H1 (cell line): ENCODE measurements at regions not wholly inside any gene's neighbourhood (a gene's known extent, or its start where the extent isn't known, plus 50 kb on each side); places are given as distances from the start of the nearest gene placed in this dataset.

Experiments
- CTCF ChIA-PET: fragments of 300-600 bp; sonication (Branson Sonifier 250); formaldehyde crosslinking; loops from one replicate; lab custom pipeline; 2021; ENCODE audit not compliant: partially characterized antibody; lab: Charles Lee
- POLR2A ChIA-PET: fragments of 300-600 bp; sonication (Branson Sonifier 250); formaldehyde crosslinking; loops from one replicate; lab custom pipeline; 2021; ENCODE audit warnings: inconsistent platforms; ENCODE audit not compliant: partially characterized antibody; lab: Charles Lee
- DNase-seq, 2 experiments: peaks; one replicate each; pipeline versions ENCODE4 v3.0.0 to v3.0.0-alpha.2; 2010 to 2022; ENCODE audit warnings: low spot score in 2 of 2, low read depth in 1 of 2, mixed read lengths in 1 of 2
- FAIRE-seq: peaks from 2 replicates; lab custom pipeline; 2011; peaks lifted over from hg19 to GRCh38; lab: Jason Lieb, UNC
- H2AFZ ChIP-seq: 2 replicates; pipeline ENCODE4 v1.8.1; 2012; ENCODE audit warnings: low read length, inconsistent platforms
- H2AK5ac ChIP-seq: 2 replicates; pipeline ENCODE4 v1.6.1; 2013; ENCODE audit warnings: low read depth, low read length
- H2BK120ac ChIP-seq: replicated peaks from 2 replicates; pipeline ENCODE3; 2013; ENCODE audit warnings: low read depth, low read length, inconsistent platforms
- H2BK12ac ChIP-seq: 2 replicates; pipeline ENCODE4 v1.6.1; 2013; ENCODE audit warnings: low read depth, low read length
- H2BK15ac ChIP-seq: 2 replicates; pipeline ENCODE4 v1.6.1; 2013; ENCODE audit warnings: low read length
- H2BK20ac ChIP-seq: 2 replicates; pipeline ENCODE4 v1.6.1; 2013; ENCODE audit warnings: low read length
- H2BK5ac ChIP-seq: 2 replicates; pipeline ENCODE4 v1.6.1; 2013; ENCODE audit warnings: low read depth, low read length
- H3K14ac ChIP-seq: 2 replicates; pipeline ENCODE4 v1.6.1; 2013; ENCODE audit warnings: inconsistent platforms; ENCODE audit not compliant: insufficient read length
- H3K18ac ChIP-seq: 2 replicates; pipeline ENCODE4 v1.6.1; 2013; ENCODE audit warnings: low read length; ENCODE audit errors: extremely low read depth
- H3K23ac ChIP-seq: 2 replicates; pipeline ENCODE4 v1.6.1; 2013; ENCODE audit warnings: inconsistent platforms; ENCODE audit not compliant: insufficient read length
- H3K23me2 ChIP-seq: 2 replicates; pipeline ENCODE4 v1.6.1; 2013; ENCODE audit warnings: low read depth, low read length
- H3K27ac ChIP-seq: 2 replicates; pipeline ENCODE4 v1.6.1; 2011; ENCODE audit warnings: low read depth, low read length, inconsistent platforms
- H3K27me3 ChIP-seq, 4 experiments: replicated peaks in 1 of 4; 1 replicate in 1 of 4; 2 replicates in 3 of 4; pipeline versions ENCODE4 v1.6.1 to v1.8.1; 2011 to 2013; ENCODE audit warnings: low read length in 3 of 4, mild to moderate bottlenecking in 3 of 4, inconsistent platforms in 2 of 4, mixed read lengths in 2 of 4, moderate library complexity in 1 of 4; ENCODE audit not compliant: control insufficient read depth in 3 of 4, insufficient read depth in 3 of 4; ENCODE audit errors: extremely low read depth in 1 of 4
- H3K36me3 ChIP-seq, 4 experiments: 2 replicates each; pipeline versions ENCODE4 v1.6.1 to v1.8.1; 2011 to 2013; ENCODE audit warnings: mild to moderate bottlenecking in 4 of 4, low read length in 3 of 4, moderate library complexity in 2 of 4, control low read depth in 1 of 4, inconsistent platforms in 1 of 4; ENCODE audit not compliant: insufficient read depth in 4 of 4, control insufficient read depth in 2 of 4
- H3K4ac ChIP-seq: replicated peaks from 2 replicates; pipeline ENCODE3; 2013; ENCODE audit warnings: low read length, low read depth, mixed read lengths, inconsistent platforms; ENCODE audit not compliant: insufficient read length
- H3K4me1 ChIP-seq, 4 experiments: replicated peaks in 1 of 4; 1 replicate in 1 of 4; 2 replicates in 3 of 4; pipeline versions ENCODE4 v1.6.1 to v1.8.1; 2011 to 2013; ENCODE audit warnings: low read length in 3 of 4, inconsistent platforms in 2 of 4, mixed read lengths in 1 of 4; ENCODE audit not compliant: insufficient read depth in 4 of 4, control insufficient read depth in 3 of 4
- H3K4me2 ChIP-seq, 2 experiments: 2 replicates each; pipeline versions ENCODE4 v1.6.1 to v1.8.1; 2011 to 2013; ENCODE audit warnings: low read depth in 2 of 2, low read length in 2 of 2, control low read depth in 1 of 2, inconsistent platforms in 1 of 2, mild to moderate bottlenecking in 1 of 2; ENCODE audit not compliant: insufficient read depth in 1 of 2
- H3K4me3 ChIP-seq, 4 experiments: fragments of 200-600, 300-600 bp in 1 of 4; sonication (generic), shearing (Covaris generic), sonication (Bioruptor Twin) in 1 of 4; 2 replicates each; pipeline versions ENCODE4 v1.5.1 to v1.8.1; 2011 to 2016; ENCODE audit warnings: low read length in 4 of 4, low read depth in 3 of 4, control low read depth in 2 of 4, inconsistent platforms in 2 of 4, mild to moderate bottlenecking in 2 of 4, mixed read lengths in 1 of 4, moderate library complexity in 1 of 4; ENCODE audit not compliant: insufficient read depth in 2 of 4; ENCODE audit errors: extremely low read depth in 1 of 4
- H3K56ac ChIP-seq: replicated peaks from 2 replicates; pipeline ENCODE3; 2013; ENCODE audit warnings: low read depth, mild to moderate bottlenecking, mixed read lengths, low read length, inconsistent platforms; ENCODE audit not compliant: insufficient read length
- H3K79me1 ChIP-seq: 2 replicates; pipeline ENCODE4 v1.6.1; 2013; ENCODE audit warnings: low read depth, low read length, control low read depth
- H3K79me2 ChIP-seq, 2 experiments: 2 replicates each; pipeline versions ENCODE4 v1.6.1 to v1.8.1; 2012 to 2013; ENCODE audit warnings: low read length in 2 of 2, mild to moderate bottlenecking in 2 of 2, inconsistent platforms in 1 of 2; ENCODE audit not compliant: insufficient read depth in 2 of 2, control insufficient read depth in 1 of 2
- H3K9ac ChIP-seq, 4 experiments: replicated peaks in 1 of 4; 1 replicate in 1 of 4; 2 replicates in 3 of 4; pipeline versions ENCODE4 v1.6.1 to v1.8.1; 2011 to 2013; ENCODE audit warnings: low read depth in 3 of 4, low read length in 3 of 4, control low read depth in 2 of 4, mild to moderate bottlenecking in 2 of 4, moderate library complexity in 2 of 4, inconsistent platforms in 1 of 4; ENCODE audit errors: extremely low read depth in 1 of 4
- H3K9me3 ChIP-seq, 2 experiments: 2 replicates each; pipeline versions ENCODE4 v1.6.1 to v1.8.1; 2012 to 2013; ENCODE audit warnings: mild to moderate bottlenecking in 2 of 2, moderate library complexity in 2 of 2, control low read depth in 1 of 2, inconsistent platforms in 1 of 2, low read depth in 1 of 2, low read length in 1 of 2, mixed read lengths in 1 of 2; ENCODE audit not compliant: insufficient read depth in 2 of 2
- H4K20me1 ChIP-seq, 2 experiments: replicated peaks in 1 of 2; 2 replicates each; pipeline versions ENCODE3 to v1.8.1; 2011 to 2013; ENCODE audit warnings: inconsistent platforms in 2 of 2, low read length in 2 of 2, mild to moderate bottlenecking in 1 of 2; ENCODE audit not compliant: insufficient read depth in 2 of 2, control insufficient read depth in 1 of 2
- H4K5ac ChIP-seq: 2 replicates; pipeline ENCODE4 v1.6.1; 2013; ENCODE audit warnings: low read length, low read depth, mixed read lengths, inconsistent platforms; ENCODE audit not compliant: insufficient read length
- H4K8ac ChIP-seq: 2 replicates; pipeline ENCODE4 v1.8.0; 2013; ENCODE audit warnings: mild to moderate bottlenecking, moderate library complexity, low read length, inconsistent platforms; ENCODE audit not compliant: insufficient read depth; ENCODE audit errors: extremely low read depth
- H4K91ac ChIP-seq: replicated peaks from 2 replicates; pipeline ENCODE3; 2013; ENCODE audit warnings: low read length, mixed read lengths, inconsistent platforms; ENCODE audit not compliant: insufficient read length
- BACH1 ChIP-seq: IDR thresholded peaks from 2 replicates; pipeline ENCODE4 v1.6.1; 2012; ENCODE audit warnings: low read length, improper control_type of control experiment
- SP4 ChIP-seq: IDR thresholded peaks from 2 replicates; pipeline ENCODE4 v1.6.1; 2012; ENCODE audit warnings: low read length, inconsistent platforms
- TF ChIP-seq, protein P1 (sequence below): IDR thresholded peaks from 2 replicates; pipeline ENCODE4 v1.6.1; 2012; ENCODE audit warnings: inconsistent platforms

- H2BK12ac ChIP-seq, result no peak overlapping the region
- POLR2A ChIA-PET, result no interaction called here
- no peak overlapping the region for H3K56ac ChIP-seq
- H3K4me3 ChIP-seq, result no peak overlapping the region
- H3K4ac ChIP-seq, result no peak overlapping the region
- no peak overlapping the region for H3K18ac ChIP-seq
- H3K4me2 ChIP-seq, result no peak overlapping the region
- no peak overlapping the region for H2BK5ac ChIP-seq
- H4K20me1 ChIP-seq, result no peaks in the 10 kb centered on the region
- FAIRE-seq, result no peak
- H3K23me2 ChIP-seq, result no peaks in the 10 kb centered on the region
- no peaks in the 10 kb centered on the region for H3K36me3 ChIP-seq
- H3K23ac ChIP-seq, result no peak overlapping the region
- H4K91ac ChIP-seq, result no peak overlapping the region
- CTCF ChIA-PET, result interaction anchor here (0.6 kb wide), 1 partner anchor 724 kb away, joined by 3 read pairs; no protein-coding TSS in a partner anchor
- no peak overlapping the region for H4K5ac ChIP-seq
- H2BK20ac ChIP-seq, result no peak overlapping the region
- no peak overlapping the region for H3K9ac ChIP-seq
- H3K79me1 ChIP-seq, result no peaks in the 10 kb centered on the region
- no peak overlapping the region for H4K8ac ChIP-seq
- H3K9me3 ChIP-seq, result no peaks in the 10 kb centered on the region; a peak in 1 of 4 replicates
- H2AFZ ChIP-seq, result no peak overlapping the region
- H3K27me3 ChIP-seq, result no peaks in the 10 kb centered on the region
- no peaks in the 10 kb centered on the region for H3K79me2 ChIP-seq
- no peak overlapping the region for H3K14ac ChIP-seq
- TF ChIP-seq, protein P1, sequence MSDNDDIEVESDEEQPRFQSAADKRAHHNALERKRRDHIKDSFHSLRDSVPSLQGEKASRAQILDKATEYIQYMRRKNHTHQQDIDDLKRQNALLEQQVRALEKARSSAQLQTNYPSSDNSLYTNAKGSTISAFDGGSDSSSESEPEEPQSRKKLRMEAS, result no peak
- no peak for TF ChIP-seq SP4
- no peak for TF ChIP-seq BACH1
- DNase-seq, result no peak
- no peaks in the 10 kb centered on the region for H3K4me1 ChIP-seq
- H2BK120ac ChIP-seq, result no peak overlapping the region
- H2AK5ac ChIP-seq, result no peak overlapping the region
- no peak overlapping the region for H2BK15ac ChIP-seq
- H3K27ac ChIP-seq, result no peak overlapping the region
Observed at GRCh38 chr1:75986478-75986877, 54.3 kb upstream of the ASB17 start.
